ENCODE measurements at regions not wholly inside any gene's neighbourhood (a gene's known extent, or its start where the extent isn't known, plus 50 kb on each side); places are given as distances from the start of the nearest gene placed in this dataset.

DNA sequence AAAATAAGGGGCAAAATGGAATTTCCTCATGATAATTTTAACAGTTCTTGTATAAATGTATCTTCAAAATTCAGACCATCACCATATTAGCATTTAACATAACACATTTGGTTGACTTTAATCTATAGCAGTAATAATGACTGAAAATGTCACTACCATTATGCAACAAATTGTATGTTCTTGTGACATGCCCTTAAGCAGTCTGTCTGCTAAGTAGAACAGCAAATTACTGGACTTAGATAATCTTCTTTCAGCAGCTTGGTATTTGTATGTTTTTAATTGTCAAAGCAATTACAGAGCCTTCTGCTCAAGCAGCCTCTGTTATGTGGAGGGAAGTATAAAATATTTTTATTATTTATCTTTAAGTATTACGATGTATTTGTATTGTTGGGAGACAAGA is 214.3 kb upstream of the NXPH2 start:
- Histone ChIP-seq H3K36me3 (no peaks in the 10 kb centered on the region), H3K27ac (no peak overlapping the region), H3K4me1 (no peaks in the 10 kb centered on the region), H3K9me3 (peaks cover 0 to 15% (median 0%) of the 10 kb centered on the region in 11 donors), H3K4me3 (no peak overlapping the region), H3K27me3 (no peaks in the 10 kb centered on the region)
- 76 to 86% methylated on average over 1 of the region's 1 CpG for WGBS, 2 donors
- ATAC-seq = no peak
- no peak for DNase-seq
- intact Hi-C loops (cut with DNase I) = no loop called here
- no peak for TF ChIP-seq CTCF (IDR thresholded peaks at IDR 0.05)

DNA sequence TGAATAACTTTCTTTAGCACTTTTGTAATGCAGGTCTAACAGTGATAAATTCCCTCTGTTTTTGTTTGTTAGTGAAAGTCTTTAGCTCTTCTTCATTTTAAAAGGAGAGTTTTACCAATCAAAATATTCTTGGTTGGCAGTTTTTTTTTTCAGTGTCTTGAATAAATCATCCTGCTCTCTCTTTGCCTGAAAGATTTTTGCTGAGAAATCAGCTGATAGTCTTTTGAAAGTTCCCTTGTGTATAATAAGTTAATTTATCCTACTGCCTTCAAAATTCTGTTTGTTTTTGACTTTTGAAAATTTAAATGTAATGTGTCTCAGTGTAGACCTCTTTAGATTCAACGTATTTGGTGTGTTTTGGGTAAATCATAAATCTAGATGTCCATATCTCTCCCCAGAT is 205.7 kb upstream of the NXPH2 start:
- TF ChIP-seq CTCF (IDR thresholded peaks at IDR 0.05) = no peak
- 66 to 72% methylated on average over 1 of the region's 1 CpG for WGBS, 2 donors
- no peaks in the 10 kb centered on the region for H3K27me3 ChIP-seq
- H3K4me1 ChIP-seq = no peaks in the 10 kb centered on the region
- peaks cover 0 to 66% (median 15%) of the 10 kb centered on the region in 11 donors for H3K9me3 ChIP-seq
- H3K36me3 ChIP-seq = no peaks in the 10 kb centered on the region
- H3K27ac ChIP-seq = no peak overlapping the region
- DNase-seq (no peak), ATAC-seq (no peak)
- intact Hi-C loops (cut with DNase I) = no loop called here
- H3K4me3 ChIP-seq = no peak overlapping the region

DNA sequence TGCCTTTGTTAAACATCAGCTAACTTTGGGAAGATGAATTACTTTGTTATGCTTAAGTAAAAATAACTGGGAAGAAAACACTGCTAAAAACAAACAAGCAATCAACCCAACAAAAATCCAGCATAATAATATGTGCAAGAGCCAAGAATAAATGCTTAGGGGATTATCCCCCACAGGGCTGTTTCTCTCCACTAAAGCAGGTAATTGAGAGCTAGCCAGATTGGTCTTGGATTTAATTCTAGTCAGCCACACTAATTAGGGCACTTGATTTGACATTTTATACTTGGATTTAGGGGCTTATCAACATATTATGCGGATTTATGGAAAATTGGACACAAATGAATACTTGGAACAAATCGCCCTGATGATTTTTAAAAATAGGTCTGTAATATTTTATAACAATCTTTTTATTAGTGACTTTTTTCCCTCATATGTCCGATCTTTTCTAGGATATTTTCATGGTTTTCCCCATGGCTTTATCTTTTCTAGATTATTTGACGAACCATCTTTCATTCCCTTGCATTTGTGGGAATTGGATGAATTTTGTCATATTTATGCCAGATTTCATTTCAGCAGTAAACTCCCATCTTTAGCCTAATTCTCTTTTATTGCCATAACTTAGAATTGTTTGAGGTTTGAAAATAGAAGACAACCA is 199.1 kb upstream of the NXPH2 start:
- no peak for TF ChIP-seq CTCF (IDR thresholded peaks at IDR 0.05)
- Histone ChIP-seq H3K27me3 (no peaks in the 10 kb centered on the region), H3K36me3 (no peaks in the 10 kb centered on the region), H3K4me3 (no peak overlapping the region), H3K4me1 (no peaks in the 10 kb centered on the region), H3K9me3 (peaks cover 0 to 26% (median 5%) of the 10 kb centered on the region in 11 donors), H3K27ac (no peak overlapping the region)
- WGBS, 2 donors = 69 to 75% methylated on average over 4 of the region's 4 CpGs
- intact Hi-C loops (cut with DNase I) = no loop called here
- DNase-seq (no peak), ATAC-seq (no peak)

DNA sequence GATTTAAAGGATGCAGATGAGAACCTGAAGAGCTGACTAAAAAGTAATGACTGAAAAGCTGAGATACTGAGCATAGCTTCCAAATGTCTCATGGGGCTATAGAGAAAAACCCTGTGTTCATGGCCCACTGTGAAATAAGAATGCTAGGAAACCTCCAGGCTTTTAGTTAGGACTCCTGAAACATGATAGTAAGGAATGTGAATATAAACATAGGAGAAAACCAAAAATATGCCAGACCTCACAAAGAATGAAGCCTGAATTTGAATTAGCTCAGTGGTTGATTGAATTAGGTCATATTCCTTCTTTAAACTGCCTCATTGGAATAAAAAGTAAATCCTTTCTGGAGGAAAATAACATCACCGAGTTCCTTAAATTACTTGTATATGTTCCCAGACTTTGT is 194.5 kb upstream of the NXPH2 start:
- Histone ChIP-seq H3K4me1 (no peaks in the 10 kb centered on the region), H3K27ac (no peak overlapping the region), H3K27me3 (no peaks in the 10 kb centered on the region), H3K36me3 (no peaks in the 10 kb centered on the region), H3K9me3 (peaks cover 0 to 16% (median 5%) of the 10 kb centered on the region in 11 donors), H3K4me3 (no peak overlapping the region)
- no peak for ATAC-seq
- DNase-seq = no peak
- 82 to 95% methylated on average over 1 of the region's 1 CpG for WGBS, 2 donors
- no peak for TF ChIP-seq CTCF (IDR thresholded peaks at IDR 0.05)
- intact Hi-C loops (cut with DNase I) = no loop called here
